Natural killer cell (primary cell): ENCODE measurements at regions not wholly inside any gene's neighbourhood (a gene's known extent, or its start where the extent isn't known, plus 50 kb on each side); places are given as distances from the start of the nearest gene placed in this dataset.

Experiments used
- ATAC-seq, 3 donors: fragments of 150-1000 bp in 2 of 3; fragments of 200-7000 bp in 1 of 3; cut with Tn5 transposase; 1 replicate in 1 of 3; 2 replicates in 2 of 3; pipeline ENCODE4 v1.10.0; 2021; ENCODE audit warnings: mild to moderate bottlenecking in 2 of 3, moderate library complexity in 2 of 3
- DNase-seq, 2 donors: peaks; one replicate each; pipeline versions ENCODE4 v3.0.0 to v3.0.0-alpha.2; 2013 to 2021; ENCODE audit warnings: mixed read lengths in 1 of 2
- H3K27ac ChIP-seq: one replicate; pipeline ENCODE4 v1.5.1; 2013; ENCODE audit warnings: mild to moderate bottlenecking, low read length
- H3K27me3 ChIP-seq: one replicate; pipeline ENCODE4 v1.6.1; 2013; ENCODE audit warnings: low read length; ENCODE audit not compliant: control insufficient read depth, insufficient read depth
- H3K36me3 ChIP-seq: one replicate; pipeline ENCODE4 v1.6.1; 2013; ENCODE audit warnings: low read length; ENCODE audit not compliant: control insufficient read depth, insufficient read depth
- H3K4me1 ChIP-seq: one replicate; pipeline ENCODE4 v1.6.1; 2013; ENCODE audit warnings: low read length; ENCODE audit not compliant: control insufficient read depth, insufficient read depth
- H3K4me3 ChIP-seq: one replicate; pipeline ENCODE4 v1.5.1; 2013; ENCODE audit warnings: low read length
- H3K9me3 ChIP-seq: one replicate; pipeline ENCODE4 v1.6.1; 2013; ENCODE audit warnings: low read length; ENCODE audit not compliant: control insufficient read depth, insufficient read depth
- H3K27ac Mint-ChIP-seq, 2 donors: one replicate each; pipeline ENCODE4 v1.8.0; 2022; ENCODE audit warnings: mild to moderate bottlenecking in 2 of 2, mixed read lengths in 2 of 2, moderate library complexity in 1 of 2
- H3K27me3 Mint-ChIP-seq, 2 donors: one replicate each; pipeline ENCODE4 v1.8.0; 2022; ENCODE audit warnings: low read depth in 2 of 2, mixed read lengths in 2 of 2
- H3K36me3 Mint-ChIP-seq: one replicate; pipeline ENCODE4 v1.8.0; 2022; ENCODE audit warnings: mixed read lengths
- H3K4me1 Mint-ChIP-seq, 2 donors: one replicate each; pipeline ENCODE4 v1.8.0; 2022; ENCODE audit warnings: mixed read lengths in 2 of 2
- H3K4me3 Mint-ChIP-seq: one replicate; pipeline ENCODE4 v1.8.0; 2022; ENCODE audit warnings: mild to moderate bottlenecking, moderate library complexity, mixed read lengths
- H3K9me3 Mint-ChIP-seq, 2 donors: one replicate each; pipeline ENCODE4 v1.8.0; 2022; ENCODE audit warnings: mixed read lengths in 2 of 2
- WGBS: methylation state at CpG from one replicate; pipeline ENCODE4 v1.1.7; 2013; ENCODE audit warnings: missing lambda C conversion rate; ENCODE audit not compliant: insufficient coverage; 5-methylcytosine and 5-hydroxymethylcytosine counted together
- intact Hi-C: fragments of 100-400 bp; cut with micrococcal nuclease; formaldehyde crosslinking; loops from one replicate; pipeline ENCODE4 v1.14.2; 2022
- TF ChIP-seq, protein P1 (sequence below): fragments of 200-600 bp; IDR thresholded peaks from one replicate; pipeline ENCODE4 v1.8.0; 2022; ENCODE audit warnings: antibody characterized with exemption

DNA sequence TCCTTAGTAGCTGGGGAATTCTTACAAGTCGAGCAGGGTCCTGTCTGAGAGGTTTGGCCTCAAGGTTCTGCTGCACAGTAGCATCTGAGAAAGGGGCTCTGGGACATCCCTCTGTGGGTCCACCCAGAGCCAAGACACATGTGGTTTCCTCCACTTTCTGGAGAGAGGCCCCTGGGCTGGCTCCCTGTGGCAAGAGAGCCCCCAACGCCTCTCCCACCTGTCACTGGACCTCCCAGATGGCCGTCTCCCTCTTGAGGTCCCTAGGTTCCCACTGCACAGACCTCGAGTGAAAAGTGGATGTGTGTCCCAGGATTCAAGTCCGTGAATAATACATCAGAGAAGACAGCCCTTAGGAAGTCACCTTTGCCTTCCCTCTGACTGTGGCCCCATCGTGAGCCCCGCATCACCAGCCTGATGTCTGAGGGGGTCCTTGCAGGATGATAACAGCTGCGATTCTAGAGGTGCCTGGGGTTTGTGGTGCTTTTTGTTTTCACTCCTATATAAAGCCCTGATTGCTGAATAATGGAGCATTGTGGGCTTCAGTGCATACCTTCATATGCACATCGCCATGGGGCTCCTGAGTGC, 319.0 kb downstream of the GLRX3 start:
- no peak overlapping the region for H3K4me3 Mint-ChIP-seq
- DNase-seq: no peak
- H3K27me3 Mint-ChIP-seq: peaks cover 0 to under 1% of the 10 kb centered on the region in 2 donors
- H3K27ac Mint-ChIP-seq: no peak overlapping the region
- no peaks in the 10 kb centered on the region for H3K36me3 Mint-ChIP-seq
- ATAC-seq: no peak
- no peaks in the 10 kb centered on the region for H3K36me3 ChIP-seq
- no peak overlapping the region for H3K4me3 ChIP-seq
- intact Hi-C loops: no loop called here
- TF ChIP-seq, protein P1, sequence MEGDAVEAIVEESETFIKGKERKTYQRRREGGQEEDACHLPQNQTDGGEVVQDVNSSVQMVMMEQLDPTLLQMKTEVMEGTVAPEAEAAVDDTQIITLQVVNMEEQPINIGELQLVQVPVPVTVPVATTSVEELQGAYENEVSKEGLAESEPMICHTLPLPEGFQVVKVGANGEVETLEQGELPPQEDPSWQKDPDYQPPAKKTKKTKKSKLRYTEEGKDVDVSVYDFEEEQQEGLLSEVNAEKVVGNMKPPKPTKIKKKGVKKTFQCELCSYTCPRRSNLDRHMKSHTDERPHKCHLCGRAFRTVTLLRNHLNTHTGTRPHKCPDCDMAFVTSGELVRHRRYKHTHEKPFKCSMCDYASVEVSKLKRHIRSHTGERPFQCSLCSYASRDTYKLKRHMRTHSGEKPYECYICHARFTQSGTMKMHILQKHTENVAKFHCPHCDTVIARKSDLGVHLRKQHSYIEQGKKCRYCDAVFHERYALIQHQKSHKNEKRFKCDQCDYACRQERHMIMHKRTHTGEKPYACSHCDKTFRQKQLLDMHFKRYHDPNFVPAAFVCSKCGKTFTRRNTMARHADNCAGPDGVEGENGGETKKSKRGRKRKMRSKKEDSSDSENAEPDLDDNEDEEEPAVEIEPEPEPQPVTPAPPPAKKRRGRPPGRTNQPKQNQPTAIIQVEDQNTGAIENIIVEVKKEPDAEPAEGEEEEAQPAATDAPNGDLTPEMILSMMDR: no peak
- no peaks in the 10 kb centered on the region for H3K9me3 ChIP-seq
- 84% methylated on average over 9 of the region's 9 CpGs for WGBS
- no peak overlapping the region for H3K27ac ChIP-seq
- H3K27me3 ChIP-seq: no peaks in the 10 kb centered on the region
- no peaks in the 10 kb centered on the region for H3K9me3 Mint-ChIP-seq
- no peaks in the 10 kb centered on the region for H3K4me1 ChIP-seq
- H3K4me1 Mint-ChIP-seq: no peaks in the 10 kb centered on the region

DNA sequence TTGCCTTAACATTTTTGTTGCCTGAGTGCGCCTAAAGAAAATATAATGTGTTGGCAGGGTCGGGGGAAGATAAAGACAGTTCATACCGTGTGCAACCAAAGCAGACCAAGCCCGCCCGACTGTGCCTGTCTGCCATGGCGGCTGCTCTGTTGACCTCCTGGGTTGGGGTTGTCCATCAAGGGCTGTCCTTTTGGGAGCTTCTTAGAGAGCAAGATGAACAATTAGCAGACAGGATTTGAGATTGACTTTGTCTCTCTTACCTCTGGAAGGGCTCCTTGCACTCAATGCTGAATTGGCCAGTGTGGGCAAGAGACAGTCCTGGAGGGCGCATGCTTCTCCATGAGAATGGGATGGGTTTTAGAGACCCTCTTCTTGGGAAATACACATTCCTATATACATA, 319.6 kb downstream of the GLRX3 start:
- TF ChIP-seq, protein P1: no peak
- H3K4me3 Mint-ChIP-seq: no peak overlapping the region
- H3K36me3 ChIP-seq: no peaks in the 10 kb centered on the region
- no peaks in the 10 kb centered on the region for H3K9me3 ChIP-seq
- no peak overlapping the region for H3K4me3 ChIP-seq
- H3K27me3 ChIP-seq: no peaks in the 10 kb centered on the region
- H3K27ac Mint-ChIP-seq: no peak overlapping the region
- intact Hi-C loops: no loop called here
- no peaks in the 10 kb centered on the region for H3K9me3 Mint-ChIP-seq
- no peaks in the 10 kb centered on the region for H3K4me1 Mint-ChIP-seq
- no peak overlapping the region for H3K27ac ChIP-seq
- ATAC-seq (no peak), DNase-seq (no peak)
- 95% methylated on average over 7 of the region's 7 CpGs for WGBS
- no peaks in the 10 kb centered on the region for H3K27me3 Mint-ChIP-seq
- H3K4me1 ChIP-seq: no peaks in the 10 kb centered on the region
- H3K36me3 Mint-ChIP-seq: no peaks in the 10 kb centered on the region

DNA sequence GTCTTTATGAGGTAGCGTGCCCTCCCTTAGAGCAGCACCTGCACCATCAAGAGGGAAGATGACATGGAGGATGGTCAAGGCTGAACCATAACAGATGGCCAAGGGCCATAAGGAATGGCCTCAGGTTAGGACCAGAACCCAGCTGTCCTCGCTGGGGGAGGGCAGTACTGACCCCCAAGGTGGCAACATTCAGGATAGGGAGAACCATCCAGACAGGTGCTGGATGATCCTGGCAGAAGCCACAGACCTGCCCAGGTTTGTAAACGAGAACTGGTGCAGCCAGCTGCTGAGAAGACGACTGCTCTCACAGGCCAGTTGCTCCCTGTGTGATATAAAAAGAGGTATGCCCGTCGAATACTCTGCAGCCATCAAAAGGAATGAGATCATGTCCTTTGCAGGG, 320.4 kb downstream of the GLRX3 start:
- DNase-seq (no peak), ATAC-seq (no peak)
- Histone ChIP-seq H3K4me1 (no peaks in the 10 kb centered on the region), H3K27me3 (no peaks in the 10 kb centered on the region), H3K36me3 (no peaks in the 10 kb centered on the region), H3K4me3 (no peak overlapping the region), H3K9me3 (no peaks in the 10 kb centered on the region), H3K27ac (no peak overlapping the region)
- Mint-ChIP-seq H3K9me3 (no peaks in the 10 kb centered on the region), H3K27me3 (no peaks in the 10 kb centered on the region), H3K4me1 (no peaks in the 10 kb centered on the region), H3K27ac (no peak overlapping the region), H3K4me3 (no peak overlapping the region), H3K36me3 (no peaks in the 10 kb centered on the region)
- 76% methylated on average over 6 of the region's 6 CpGs for WGBS
- intact Hi-C loops: no loop called here
- TF ChIP-seq, protein P1: no peak

DNA sequence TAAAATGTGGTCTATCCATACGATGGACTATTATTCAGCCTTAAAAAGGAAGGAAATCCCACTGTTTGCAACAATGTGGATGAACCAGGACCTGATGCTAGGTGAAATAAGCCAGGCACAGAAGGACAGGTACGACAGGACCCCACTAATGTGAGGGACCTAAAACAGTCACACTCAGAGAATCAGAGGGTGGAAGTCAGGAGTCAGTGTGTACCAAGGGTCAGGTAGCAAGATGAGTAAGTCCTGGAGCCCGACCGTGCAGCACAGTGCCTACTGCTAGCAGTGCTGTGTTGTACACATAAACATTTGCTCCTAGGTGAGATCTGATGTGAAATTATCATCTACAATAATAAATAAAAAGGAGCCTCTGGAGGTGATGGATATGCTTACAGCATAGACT, 322.3 kb downstream of the GLRX3 start:
- H3K36me3 Mint-ChIP-seq: no peaks in the 10 kb centered on the region
- H3K4me3 Mint-ChIP-seq: no peak overlapping the region
- no peaks in the 10 kb centered on the region for H3K4me1 Mint-ChIP-seq
- DNase-seq (no peak), ATAC-seq (no peak)
- 62% methylated on average over 4 of the region's 4 CpGs for WGBS
- H3K27ac Mint-ChIP-seq: no peak overlapping the region
- Histone ChIP-seq H3K4me3 (no peak overlapping the region), H3K4me1 (no peaks in the 10 kb centered on the region), H3K27me3 (no peaks in the 10 kb centered on the region), H3K9me3 (no peaks in the 10 kb centered on the region), H3K36me3 (no peaks in the 10 kb centered on the region), H3K27ac (no peak overlapping the region)
- no peaks in the 10 kb centered on the region for H3K9me3 Mint-ChIP-seq
- H3K27me3 Mint-ChIP-seq: no peaks in the 10 kb centered on the region
- TF ChIP-seq, protein P1: no peak
- intact Hi-C loops: no loop called here
